ACHN (cell line): ENCODE measurements at regions not wholly inside any gene's neighbourhood (a gene's known extent, or its start where the extent isn't known, plus 50 kb on each side); places are given as distances from the start of the nearest gene placed in this dataset.
"Not testable (repeated sequence)": the region's sequence is repeated elsewhere in the genome, so short reads cannot be mapped to it uniquely, and the experiment has no call there.

ENCODE experiments used
- DNase-seq: peaks from one replicate; pipeline ENCODE4 v3.0.0-alpha.2; 2015
- in situ Hi-C: cut with HindIII; loops from 2 replicates; pipeline ENCODE4 v1.10.0; 2017; ENCODE audit warnings: low sequenced_read_pairs, low pct_ligation_motif_present, low pct_unique_long_range_greater_than_20kb

DNA sequence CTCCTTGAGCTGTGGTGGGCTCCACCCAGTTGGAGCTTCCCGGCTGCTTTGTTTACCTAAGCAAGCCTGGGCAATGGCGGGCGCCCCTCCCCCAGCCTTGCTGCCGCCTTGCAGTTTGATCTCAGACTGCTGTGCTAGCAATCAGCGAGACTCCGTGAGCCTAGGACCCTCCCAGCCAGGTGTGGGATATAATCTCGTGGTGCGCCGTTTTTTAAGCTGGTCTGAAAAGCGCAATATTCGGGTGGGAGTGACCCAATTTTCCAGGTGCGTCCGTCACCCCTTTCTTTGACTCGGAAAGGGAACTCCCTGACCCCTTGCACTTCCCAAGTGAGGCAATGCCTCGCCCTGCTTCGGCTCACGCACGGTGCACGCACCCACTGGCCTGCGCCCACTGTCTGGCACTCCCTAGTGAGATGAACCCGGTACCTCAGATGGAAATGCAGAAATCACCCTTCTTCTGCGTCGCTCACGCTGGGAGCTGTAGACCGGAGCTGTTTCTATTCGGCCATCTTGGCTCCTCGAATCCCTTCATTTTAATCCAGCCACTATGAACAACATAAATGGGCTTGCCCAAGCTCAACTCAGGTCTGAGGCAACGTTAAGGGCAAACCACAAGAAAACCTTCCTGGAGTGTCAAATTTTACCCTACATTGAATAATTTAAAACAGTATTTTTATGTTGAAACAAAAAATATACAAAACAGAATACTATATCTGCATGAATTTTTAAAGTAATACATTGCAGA lies 112.4 kb upstream of the CCDC150 start:
- in situ Hi-C loops, DNase-seq: not testable (repeated sequence)

DNA sequence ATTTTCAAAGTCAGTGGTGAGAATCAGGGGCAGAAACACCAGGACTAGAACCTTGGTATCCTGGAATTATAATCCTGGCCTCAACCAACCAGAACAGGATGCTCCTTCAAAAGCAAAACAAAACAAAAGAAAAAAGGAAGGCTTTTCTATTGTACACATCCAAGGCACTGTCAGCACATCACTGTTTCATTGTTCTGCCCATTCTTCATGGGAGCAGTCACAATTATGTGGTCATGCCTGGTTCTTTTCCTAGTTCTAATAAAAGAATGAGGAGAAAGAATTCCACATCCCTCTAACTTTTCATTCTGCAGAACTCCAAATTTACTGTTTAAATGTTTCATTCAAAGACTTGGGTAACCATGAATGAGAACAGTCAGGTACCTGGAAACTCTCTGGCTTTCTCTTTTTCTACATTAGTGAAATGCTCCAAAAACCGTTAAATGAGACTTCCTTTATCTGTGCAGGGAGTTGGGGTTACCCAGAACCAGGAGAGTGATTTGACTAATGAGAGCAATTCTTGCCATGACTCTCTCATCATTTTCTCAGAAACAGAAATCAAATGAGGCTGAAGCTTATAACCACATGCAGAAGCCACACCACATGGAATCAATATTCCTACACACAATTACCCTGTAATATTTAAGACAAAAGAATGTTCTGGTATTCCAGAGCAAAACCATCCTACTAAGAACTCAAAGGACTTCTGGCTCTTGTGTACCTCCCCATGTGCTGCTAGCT lies 110.9 kb upstream of the CCDC150 start:
- DNase-seq: no peak
- in situ Hi-C loops: no loop called here

- no peak for DNase-seq
- in situ Hi-C loops: no loop called here
These were observed 108.6 kb upstream of the CCDC150 start for GRCh38 chr2:196530910-196531309.

GRCh38 chr2:196533772-196534397 lies 105.6 kb upstream of the CCDC150 start:
- DNase-seq: no peak
- in situ Hi-C loops: no loop called here

DNA sequence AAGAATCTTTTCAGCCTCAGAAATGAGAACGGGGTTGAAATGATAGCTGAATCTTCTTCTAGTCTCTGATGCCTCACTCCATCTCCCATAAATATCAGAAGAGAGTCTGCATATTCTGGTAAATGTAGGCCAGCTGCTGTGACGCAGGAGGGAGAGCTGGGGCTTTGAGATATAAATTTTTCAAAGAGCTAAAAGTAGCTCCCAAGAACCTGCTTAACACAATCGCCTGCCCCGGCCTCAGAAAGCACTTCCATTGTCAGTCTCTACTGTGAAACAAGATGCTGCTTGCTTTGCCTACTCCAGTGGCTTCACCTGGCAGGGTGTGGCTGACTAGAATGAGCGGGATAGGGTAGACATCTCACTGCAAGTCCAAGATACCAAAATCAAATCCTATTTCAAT lies 105.0 kb upstream of the CCDC150 start:
- no peak for DNase-seq
- in situ Hi-C loops: no loop called here

GRCh38 chr2:196535061-196535460 lies 104.5 kb upstream of the CCDC150 start:
- in situ Hi-C loops: no loop called here
- no peak for DNase-seq

GRCh38 chr2:196535742-196536141 lies 103.8 kb upstream of the CCDC150 start:
- in situ Hi-C loops: no loop called here
- peak; percentile 8 for DNase-seq

DNA sequence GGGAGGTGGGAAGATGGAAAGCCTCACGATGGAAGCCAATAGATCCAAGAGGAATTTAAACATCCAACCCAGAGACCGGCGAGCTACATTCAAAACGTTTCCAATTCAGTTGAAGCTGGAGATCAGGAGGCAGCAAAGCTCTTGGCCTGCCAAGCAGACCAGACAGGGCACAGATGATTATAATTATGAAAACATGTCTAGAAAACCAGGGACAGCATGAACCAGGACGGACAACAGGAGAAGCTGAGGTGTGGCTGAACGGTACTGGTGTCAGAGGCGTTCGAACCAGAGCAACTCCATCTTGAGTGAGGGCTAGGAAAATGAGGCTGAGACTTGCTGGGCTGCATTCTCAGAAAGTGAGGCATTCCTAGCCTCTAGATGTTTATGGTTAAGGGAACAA lies 102.2 kb upstream of the CCDC150 start:
- DNase-seq: no peak
- in situ Hi-C loops: no loop called here

- no peak for DNase-seq
- in situ Hi-C loops: no loop called here
These were observed 101.3 kb upstream of the CCDC150 start for GRCh38 chr2:196538189-196538588.

DNA sequence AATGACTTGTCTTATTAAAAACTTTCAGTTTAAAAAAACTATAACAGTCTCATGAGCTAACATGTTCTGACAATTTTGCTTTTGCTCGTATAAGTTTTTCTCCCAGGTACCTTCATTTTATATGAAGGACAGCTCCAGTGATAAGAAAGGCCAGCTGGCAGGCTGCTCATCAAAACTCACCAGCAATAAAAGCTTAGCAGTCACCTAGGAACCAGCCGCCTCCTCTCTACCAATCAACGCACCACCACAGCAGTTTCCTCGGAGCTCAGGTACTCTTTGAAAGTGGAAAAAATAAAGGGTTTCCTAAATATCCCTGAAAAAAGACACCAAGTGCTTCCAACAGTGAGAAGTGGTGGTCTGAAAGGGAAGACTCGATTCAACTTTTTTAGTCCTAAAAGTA lies 100.9 kb upstream of the CCDC150 start:
- no peak for DNase-seq
- in situ Hi-C loops: no loop called here

DNA sequence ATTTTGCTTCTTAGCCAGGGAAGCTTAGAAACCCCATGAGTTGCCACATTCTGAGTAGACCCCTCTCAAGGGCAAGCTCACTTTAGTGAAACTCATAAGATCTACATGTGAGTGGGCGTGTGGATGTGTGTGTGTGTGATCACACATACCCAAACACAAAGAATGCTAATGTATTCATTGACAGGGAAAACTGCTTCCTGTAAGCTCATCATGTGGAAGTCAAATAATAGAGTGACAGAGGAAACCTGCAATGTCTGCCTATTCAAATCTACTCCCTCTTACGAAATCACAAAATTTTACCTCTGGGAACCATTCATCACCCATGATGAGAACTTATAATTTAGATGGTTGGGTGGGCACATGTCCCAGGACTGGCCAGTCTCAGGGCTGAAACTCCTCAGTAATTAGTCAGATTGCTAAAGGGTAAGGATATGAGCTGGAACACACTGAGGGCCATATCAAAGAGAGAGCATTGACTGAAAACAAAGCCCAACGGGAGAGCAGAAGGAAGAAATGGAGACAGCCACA lies 94.5 kb upstream of the CCDC150 start:
- no peak for DNase-seq
- in situ Hi-C loops: no loop called here

DNA sequence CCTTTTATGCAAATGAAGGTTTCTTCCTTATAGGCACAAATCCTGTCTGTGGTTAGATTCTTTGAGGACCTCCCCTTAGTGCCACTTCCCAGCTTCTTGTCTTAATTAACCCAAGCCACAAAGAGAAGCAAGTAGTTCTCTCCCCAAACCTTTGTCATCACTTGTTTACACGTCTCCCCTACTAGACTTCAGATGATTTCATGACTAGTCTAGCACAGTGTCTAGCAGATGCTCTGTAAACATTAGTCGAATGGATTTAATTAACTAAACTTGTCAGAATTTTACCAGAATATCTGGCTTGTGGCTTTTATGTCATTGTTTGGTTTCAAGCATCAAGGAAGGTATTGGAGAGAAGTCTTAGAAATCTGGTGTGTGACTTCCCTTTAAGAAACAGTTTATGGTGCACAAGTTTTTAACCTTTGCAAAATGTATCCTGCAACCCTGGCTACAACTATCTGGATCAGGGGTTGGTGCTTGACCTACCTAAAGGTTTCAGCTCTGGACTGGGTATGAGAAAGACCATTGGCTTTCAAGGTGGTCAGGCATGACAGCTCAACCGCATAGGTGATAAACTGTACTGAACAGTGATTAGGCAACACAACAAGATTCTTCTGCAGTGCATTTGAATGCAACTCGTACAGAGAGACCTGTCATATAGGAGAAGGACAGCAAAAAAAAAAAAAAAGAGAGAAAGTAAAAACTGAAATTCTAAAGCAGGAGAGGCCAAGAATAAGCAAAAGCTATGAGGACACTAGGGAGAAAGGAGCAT lies 93.2 kb upstream of the CCDC150 start:
- in situ Hi-C loops: no loop called here
- no peak for DNase-seq

GRCh38 chr2:196549052-196549451 lies 90.5 kb upstream of the CCDC150 start:
- in situ Hi-C loops: no loop called here

GRCh38 chr2:196551014-196551413 lies 88.5 kb upstream of the CCDC150 start:
- no peak for DNase-seq
- in situ Hi-C loops: no loop called here

More at GRCh38 chr2:196549052-196549451, 90.5 kb upstream of the CCDC150 start:
- DNase-seq: no peak

GRCh38 chr2:196555161-196555560 lies 84.4 kb upstream of the CCDC150 start:
- in situ Hi-C loops: no loop called here
- DNase-seq: no peak

DNA sequence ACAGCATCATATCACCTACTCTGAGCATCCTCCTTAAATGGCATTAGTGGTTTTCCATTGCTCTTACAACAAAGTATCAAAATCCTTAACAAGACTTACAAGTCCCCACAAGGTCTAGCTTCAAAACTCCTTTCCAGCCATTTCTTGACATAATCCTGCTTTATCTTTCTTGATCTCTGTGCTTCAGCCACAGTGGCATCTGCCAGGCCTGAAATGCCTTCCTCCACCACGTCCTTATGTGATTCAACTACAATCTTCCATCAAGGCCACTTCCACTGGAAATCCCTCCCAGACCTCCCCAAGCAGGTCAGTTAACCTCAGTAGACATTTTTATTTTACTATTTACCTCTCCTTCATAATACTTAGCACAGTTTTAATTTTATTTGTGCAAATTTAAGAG lies 83.8 kb upstream of the CCDC150 start:
- no peak for DNase-seq
- in situ Hi-C loops: no loop called here

DNA sequence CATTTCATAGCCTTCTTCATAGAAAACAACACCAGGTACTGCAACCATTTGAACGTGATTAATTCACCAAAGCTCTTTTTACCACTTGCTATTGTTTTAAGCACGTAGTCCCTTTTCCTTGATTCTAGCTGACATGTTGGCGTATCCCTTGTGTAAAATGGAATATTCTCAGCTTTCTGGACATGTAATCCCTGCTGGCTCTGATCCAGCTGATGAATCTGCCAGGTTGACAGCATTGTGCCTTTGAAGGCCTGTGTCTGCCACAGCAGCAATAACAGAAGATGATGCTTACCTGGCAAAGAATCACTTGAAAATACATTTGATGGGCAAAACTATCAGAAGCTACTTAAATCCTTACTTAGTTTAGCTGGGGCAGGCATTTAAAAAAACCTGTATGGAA lies 81.0 kb upstream of the CCDC150 start:
- no peak for DNase-seq
- in situ Hi-C loops: no loop called here

- no peak for DNase-seq
- in situ Hi-C loops: no loop called here
These were observed 75.6 kb upstream of the CCDC150 start for GRCh38 chr2:196563876-196564275.
